HepG2 (cell line): ENCODE measurements at regions not wholly inside any gene's neighbourhood (a gene's known extent, or its start where the extent isn't known, plus 50 kb on each side); places are given as distances from the start of the nearest gene placed in this dataset.

Source experiments
- ADNP ChIP-seq: sonication (generic); formaldehyde crosslinking; IDR thresholded peaks from 2 replicates; pipeline ENCODE4 v1.4.0; 2020; ENCODE audit warnings: missing genetic modification reagents
- E2F1 ChIP-seq: sonication (generic); formaldehyde crosslinking; IDR thresholded peaks from 2 replicates; pipeline ENCODE4 v1.5.0; 2020; ENCODE audit warnings: missing genetic modification reagents
- HINFP ChIP-seq: sonication (generic); formaldehyde crosslinking; IDR thresholded peaks from 2 replicates; pipeline ENCODE4 v1.4.0; 2020; ENCODE audit warnings: low read depth, mild to moderate bottlenecking, missing genetic modification reagents
- HNRNPH1 ChIP-seq: fragments of 200-400 bp; formaldehyde crosslinking; optimal IDR thresholded peaks from 2 replicates; pipeline ENCODE3; 2017; ENCODE audit warnings: mild to moderate bottlenecking, low read depth, low read length
- ISL2 ChIP-seq: sonication (generic); formaldehyde crosslinking; IDR thresholded peaks from 2 replicates; pipeline ENCODE4 v1.5.0; 2020; ENCODE audit warnings: missing genetic modification reagents
- NPAS2 ChIP-seq: sonication (generic); formaldehyde crosslinking; IDR thresholded peaks from 2 replicates; pipeline ENCODE4 v1.8.0; 2022; ENCODE audit warnings: mild to moderate bottlenecking, missing genetic modification reagents, borderline replicate concordance
- NR3C1 ChIP-seq: sonication (generic); formaldehyde crosslinking; IDR thresholded peaks from 2 replicates; pipeline ENCODE4 v1.4.0; 2020; ENCODE audit warnings: missing genetic modification reagents
- NRL ChIP-seq: sonication (generic); formaldehyde crosslinking; IDR thresholded peaks from 2 replicates; pipeline ENCODE4 v1.5.0; 2020; ENCODE audit warnings: missing genetic modification reagents, mild to moderate bottlenecking, moderate library complexity, borderline replicate concordance
- RNF2 ChIP-seq: fragments of 450-650 bp; conservative IDR thresholded peaks from 2 replicates; pipeline ENCODE4 v1.6.1; 2016; ENCODE audit warnings: low read depth
- THAP7 ChIP-seq: sonication (generic); formaldehyde crosslinking; IDR thresholded peaks from 2 replicates; pipeline ENCODE4 v1.8.1; 2023; ENCODE audit warnings: mild to moderate bottlenecking, missing genetic modification reagents
- TRIM22 ChIP-seq: fragments of 450-650 bp; IDR thresholded peaks from 2 replicates; pipeline ENCODE4 v1.6.1; 2017
- ZFP1 ChIP-seq: IDR thresholded peaks from 2 replicates; pipeline ENCODE4 v1.6.1; 2016
- ZFP37 ChIP-seq: sonication (generic); formaldehyde crosslinking; IDR thresholded peaks from 2 replicates; pipeline ENCODE4 v1.4.0; 2020; ENCODE audit warnings: missing genetic modification reagents, borderline replicate concordance
- ZNF10 ChIP-seq: sonication (generic); formaldehyde crosslinking; IDR thresholded peaks from 2 replicates; pipeline ENCODE4 v1.4.0; 2020; ENCODE audit warnings: mild to moderate bottlenecking, low read depth, missing genetic modification reagents, borderline replicate concordance
- ZNF224 ChIP-seq: sonication (generic); formaldehyde crosslinking; IDR thresholded peaks from 2 replicates; pipeline ENCODE4 v1.5.0; 2020; ENCODE audit warnings: mild to moderate bottlenecking, missing genetic modification reagents
- ZNF441 ChIP-seq: sonication (generic); formaldehyde crosslinking; IDR thresholded peaks from 2 replicates; pipeline ENCODE4 v1.7.0; 2021; ENCODE audit warnings: missing genetic modification reagents, borderline replicate concordance
- ZNF558 ChIP-seq: sonication (generic); formaldehyde crosslinking; IDR thresholded peaks from 2 replicates; pipeline ENCODE4 v1.9.0; 2022; ENCODE audit warnings: mild to moderate bottlenecking, missing genetic modification reagents, borderline replicate concordance
- ZNF792 ChIP-seq: IDR thresholded peaks from 2 replicates; pipeline ENCODE4 v1.6.1; 2016
- TF ChIP-seq, protein P1 (sequence below): sonication (generic); formaldehyde crosslinking; IDR thresholded peaks from 2 replicates; pipeline ENCODE4 v1.9.0; 2021; ENCODE audit warnings: missing genetic modification reagents, borderline replicate concordance

- TF ChIP-seq, protein P1, sequence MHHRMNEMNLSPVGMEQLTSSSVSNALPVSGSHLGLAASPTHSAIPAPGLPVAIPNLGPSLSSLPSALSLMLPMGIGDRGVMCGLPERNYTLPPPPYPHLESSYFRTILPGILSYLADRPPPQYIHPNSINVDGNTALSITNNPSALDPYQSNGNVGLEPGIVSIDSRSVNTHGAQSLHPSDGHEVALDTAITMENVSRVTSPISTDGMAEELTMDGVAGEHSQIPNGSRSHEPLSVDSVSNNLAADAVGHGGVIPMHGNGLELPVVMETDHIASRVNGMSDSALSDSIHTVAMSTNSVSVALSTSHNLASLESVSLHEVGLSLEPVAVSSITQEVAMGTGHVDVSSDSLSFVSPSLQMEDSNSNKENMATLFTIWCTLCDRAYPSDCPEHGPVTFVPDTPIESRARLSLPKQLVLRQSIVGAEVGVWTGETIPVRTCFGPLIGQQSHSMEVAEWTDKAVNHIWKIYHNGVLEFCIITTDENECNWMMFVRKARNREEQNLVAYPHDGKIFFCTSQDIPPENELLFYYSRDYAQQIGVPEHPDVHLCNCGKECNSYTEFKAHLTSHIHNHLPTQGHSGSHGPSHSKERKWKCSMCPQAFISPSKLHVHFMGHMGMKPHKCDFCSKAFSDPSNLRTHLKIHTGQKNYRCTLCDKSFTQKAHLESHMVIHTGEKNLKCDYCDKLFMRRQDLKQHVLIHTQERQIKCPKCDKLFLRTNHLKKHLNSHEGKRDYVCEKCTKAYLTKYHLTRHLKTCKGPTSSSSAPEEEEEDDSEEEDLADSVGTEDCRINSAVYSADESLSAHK = peak; percentile 61; the same call in 1 of the 2 replicates
- TF ChIP-seq E2F1 (CRISPR knock-in tag) = no peak
- TF ChIP-seq NPAS2 (CRISPR knock-in tag) = no peak
- no peak; the same call in 1 of the 2 replicates for TF ChIP-seq ISL2 (CRISPR knock-in tag)
- 0 out of 2 replicates have a peak, but pooled peaks have one; percentile 29 for TF ChIP-seq ZNF224 (CRISPR knock-in tag)
- TF ChIP-seq ZNF441 (CRISPR knock-in tag) = peak; percentile 75
- TF ChIP-seq TRIM22 = no peak
- TF ChIP-seq ZNF792 (CRISPR knock-in tag) = peak; percentile 92
- TF ChIP-seq ZFP37 (CRISPR knock-in tag) = peak; percentile 79; the same call in 1 of the 2 replicates
- peak; percentile 67; the same call in 1 of the 2 replicates for TF ChIP-seq NRL (CRISPR knock-in tag)
- TF ChIP-seq ZNF10 (CRISPR knock-in tag) = no peak
- no peak for TF ChIP-seq RNF2
- no peak for TF ChIP-seq HNRNPH1
- peak; percentile 76; the same call in 1 of the 2 replicates for TF ChIP-seq ZFP1 (CRISPR knock-in tag)
- no peak for TF ChIP-seq ZNF558 (CRISPR knock-in tag)
- TF ChIP-seq HINFP (CRISPR knock-in tag) = 0 out of 2 replicates have a peak, but pooled peaks have one; percentile 27
- no peak for TF ChIP-seq THAP7 (CRISPR knock-in tag)
- TF ChIP-seq NR3C1 = no peak
- no peak for TF ChIP-seq ADNP (CRISPR knock-in tag)
- TF ChIP-seq, all 625 proteins: peak for 284
Measured at GRCh38 chr14:73785834-73786635, 65.6 kb upstream of the PTGR2 start (continued).
